K562 (cell line): ENCODE measurements at regions not wholly inside any gene's neighbourhood (a gene's known extent, or its start where the extent isn't known, plus 50 kb on each side); places are given as distances from the start of the nearest gene placed in this dataset.

ENCODE experiments used
- BRD9 ChIP-seq: fragments of 450-650 bp; IDR thresholded peaks from 2 replicates; pipeline ENCODE4 v1.6.1; 2018; ENCODE audit warnings: low read depth; ENCODE audit not compliant: partially characterized antibody
- ESRRA ChIP-seq: fragments of 450-650 bp; IDR thresholded peaks from 2 replicates; pipeline ENCODE4 v1.6.1; 2014; ENCODE audit warnings: low read depth, mild to moderate bottlenecking, moderate library complexity, borderline replicate concordance
- FOXK1 ChIP-seq: sonication (generic); formaldehyde crosslinking; IDR thresholded peaks from 2 replicates; pipeline ENCODE4 v1.8.0; 2022; ENCODE audit warnings: missing genetic modification reagents, mild to moderate bottlenecking, borderline replicate concordance
- HDAC1 ChIP-seq, 2 experiments: fragments of 450-650 bp; IDR thresholded peaks; 2 replicates each; pipeline ENCODE4 v1.6.1; 2016 to 2017; ENCODE audit warnings: inconsistent platforms in 1 of 2, mild to moderate bottlenecking in 1 of 2, moderate library complexity in 1 of 2
- KAT7 ChIP-seq: sonication (generic); formaldehyde crosslinking; IDR thresholded peaks from 2 replicates; pipeline ENCODE4 v1.8.0; 2022; ENCODE audit warnings: missing genetic modification reagents, mild to moderate bottlenecking, borderline replicate concordance
- NCOR1 ChIP-seq: fragments of 450-650 bp; IDR thresholded peaks from 2 replicates; pipeline ENCODE4 v1.6.1; 2016; ENCODE audit warnings: mild to moderate bottlenecking, moderate library complexity
- RCOR1 ChIP-seq, 2 experiments: IDR thresholded peaks; 2 replicates each; pipeline ENCODE4 v1.6.1; 2012; ENCODE audit warnings: low read depth in 2 of 2, low read length in 2 of 2, borderline replicate concordance in 1 of 2, improper control_type of control experiment in 1 of 2
- STAG1 ChIP-seq: sonication (generic); formaldehyde crosslinking; IDR thresholded peaks from 2 replicates; pipeline ENCODE4 v1.5.0; 2020; ENCODE audit warnings: missing genetic modification reagents, borderline replicate concordance
- TAF7 ChIP-seq: fragments of 450-650 bp; IDR thresholded peaks from 2 replicates; pipeline ENCODE4 v1.6.1; 2016; ENCODE audit warnings: missing genetic modification characterization, missing compliant biosample characterization
- TEAD4 ChIP-seq, 2 experiments: sonication (generic) in 1 of 2; formaldehyde crosslinking in 1 of 2; IDR thresholded peaks; 2 replicates each; pipeline versions ENCODE4 v1.6.1 to v1.8.0; 2012 to 2022; ENCODE audit warnings: borderline replicate concordance in 1 of 2, inconsistent platforms in 1 of 2, low read length in 1 of 2, mild to moderate bottlenecking in 1 of 2, missing genetic modification reagents in 1 of 2
- TRIM24 ChIP-seq, 2 experiments: fragments of 450-650 bp; IDR thresholded peaks; 2 replicates each; pipeline ENCODE4 v1.6.1; 2016
- UBTF ChIP-seq, 2 experiments: IDR thresholded peaks; 2 replicates each; pipeline ENCODE4 v1.6.1; 2012; ENCODE audit warnings: improper control_type of control experiment in 2 of 2, low read depth in 2 of 2, low read length in 2 of 2, borderline replicate concordance in 1 of 2
- ZNF124 ChIP-seq: sonication (generic); formaldehyde crosslinking; IDR thresholded peaks from 2 replicates; pipeline ENCODE4 v1.8.1; 2022; ENCODE audit warnings: missing genetic modification reagents
- ZNF253 ChIP-seq: fragments of 250-450 bp; sonication (Bioruptor Pico); conservative IDR thresholded peaks from 2 replicates; pipeline ENCODE4 v1.6.1; 2021; ENCODE audit warnings: mild to moderate bottlenecking
- ZNF436 ChIP-seq: fragments of 250-450, 450-650 bp; sonication (Bioruptor Pico); formaldehyde crosslinking; IDR thresholded peaks from 2 replicates; pipeline ENCODE4 v1.7.0; 2020; ENCODE audit warnings: mild to moderate bottlenecking
- ZNF518B ChIP-seq: fragments of 250-450 bp; sonication (Bioruptor Pico); IDR thresholded peaks from 2 replicates; pipeline ENCODE4 v1.5.0; 2021; ENCODE audit warnings: mild to moderate bottlenecking, moderate library complexity
- ZNF766 ChIP-seq: fragments of 200-800 bp; sonication (Bioruptor generic); conservative IDR thresholded peaks from 2 replicates; pipeline ENCODE4 v1.6.1; 2016; ENCODE audit warnings: missing genetic modification characterization, missing compliant biosample characterization
- ZNF77 ChIP-seq: fragments of 250-450 bp; sonication (Bioruptor Pico); IDR thresholded peaks from 2 replicates; pipeline ENCODE4 v1.5.0; 2020
- TF ChIP-seq, protein P1 (sequence below): fragments of 250-450 bp; sonication (Bioruptor Pico); IDR thresholded peaks from 2 replicates; pipeline ENCODE4 v1.8.0; 2021; ENCODE audit warnings: moderate library complexity, mild to moderate bottlenecking, inconsistent platforms
- TF ChIP-seq, protein P2 (sequence below), 2 experiments: fragments of 250-450 bp in 1 of 2; fragments of 450-650 bp in 1 of 2; sonication (Bioruptor Pico) in 1 of 2; IDR thresholded peaks; 2 replicates each; pipeline versions ENCODE4 v1.6.1 to v1.8.0; 2016 to 2021; ENCODE audit warnings: mild to moderate bottlenecking in 2 of 2, moderate library complexity in 2 of 2, missing compliant biosample characterization in 1 of 2, missing genetic modification characterization in 1 of 2
- TF ChIP-seq, protein P3 (sequence below), 2 experiments: IDR thresholded peaks; 2 replicates each; pipeline ENCODE4 v1.6.1; 2011; ENCODE audit warnings: borderline replicate concordance in 1 of 2, control low read depth in 1 of 2, low read depth in 1 of 2, low read length in 1 of 2, mild to moderate bottlenecking in 1 of 2, mixed read lengths in 1 of 2, moderate library complexity in 1 of 2; ENCODE audit not compliant: insufficient read depth in 1 of 2, insufficient read length in 1 of 2, poor library complexity in 1 of 2, severe bottlenecking in 1 of 2; ENCODE audit errors: extremely low read depth in 1 of 2

DNA sequence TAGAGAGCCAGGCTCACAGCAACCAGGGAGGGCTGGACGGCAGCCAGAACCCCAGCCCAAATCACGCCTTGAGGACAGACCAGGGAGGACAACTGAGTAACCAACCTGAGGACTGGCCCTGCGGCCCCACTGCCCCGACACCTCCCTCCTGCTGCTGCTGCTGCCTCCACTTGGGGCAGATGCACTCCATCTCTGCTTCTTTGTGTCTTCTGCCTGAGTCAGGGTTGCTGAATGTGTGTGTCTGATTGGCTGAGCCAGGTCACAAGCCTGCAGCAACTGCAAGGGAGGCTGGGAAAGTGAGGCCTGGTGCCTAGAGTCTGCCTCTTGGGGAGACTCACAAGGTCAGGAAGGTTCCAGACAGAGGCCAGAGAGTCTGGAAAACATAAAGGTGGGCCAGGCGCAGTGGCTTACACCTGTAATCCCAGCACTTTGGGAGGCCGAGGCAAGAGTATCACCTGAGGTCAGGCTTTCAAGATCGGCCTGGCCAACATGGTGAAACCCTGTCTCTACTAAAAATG lies 83.4 kb downstream of the ZFP36L2 start (continued):
- no peak for TF ChIP-seq UBTF (IDR thresholded peaks at IDR 0.05; ENCODE audit: borderline replicate concordance in 1 of 2, low read depth in 2 of 2, low read length in 2 of 2)
- TF ChIP-seq RCOR1 (IDR thresholded peaks at IDR 0.05; ENCODE audit: borderline replicate concordance in 1 of 2, low read depth in 2 of 2, low read length in 2 of 2), result 0 out of 4 replicates have a peak, but pooled peaks of 1 of the 2 experiments have one; percentile 24
- no peak for TF ChIP-seq TRIM24 (IDR thresholded peaks at IDR 0.05)
- TF ChIP-seq ZNF253 (CRISPR knock-in tag), result no peak
- no peak for TF ChIP-seq ZNF77 (CRISPR knock-in tag)
- TF ChIP-seq ZNF436, result no peak
- no peak for TF ChIP-seq ZNF766 (CRISPR knock-in tag)
- TF ChIP-seq, protein P1, sequence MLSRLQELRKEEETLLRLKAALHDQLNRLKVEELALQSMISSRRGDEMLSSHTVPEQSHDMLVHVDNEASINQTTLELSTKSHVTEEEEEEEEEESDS (CRISPR knock-in tag), result no peak
- no peak for TF ChIP-seq TEAD4 (IDR thresholded peaks at IDR 0.05; ENCODE audit: low read length)
- no peak for TF ChIP-seq TEAD4 (CRISPR knock-in tag; IDR thresholded peaks at IDR 0.05; ENCODE audit: borderline replicate concordance)
- TF ChIP-seq ZNF518B (CRISPR knock-in tag), result no peak
- TF ChIP-seq, protein P2, sequence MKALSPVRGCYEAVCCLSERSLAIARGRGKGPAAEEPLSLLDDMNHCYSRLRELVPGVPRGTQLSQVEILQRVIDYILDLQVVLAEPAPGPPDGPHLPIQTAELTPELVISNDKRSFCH (CRISPR knock-in tag; IDR thresholded peaks at IDR 0.05), result no peak
- TF ChIP-seq, protein P2 (tag; IDR thresholded peaks at IDR 0.05), result no peak
- TF ChIP-seq, protein P3, sequence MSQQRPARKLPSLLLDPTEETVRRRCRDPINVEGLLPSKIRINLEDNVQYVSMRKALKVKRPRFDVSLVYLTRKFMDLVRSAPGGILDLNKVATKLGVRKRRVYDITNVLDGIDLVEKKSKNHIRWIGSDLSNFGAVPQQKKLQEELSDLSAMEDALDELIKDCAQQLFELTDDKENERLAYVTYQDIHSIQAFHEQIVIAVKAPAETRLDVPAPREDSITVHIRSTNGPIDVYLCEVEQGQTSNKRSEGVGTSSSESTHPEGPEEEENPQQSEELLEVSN (IDR thresholded peaks at IDR 0.05; ENCODE audit: borderline replicate concordance in 1 of 2, extremely low read depth in 1 of 2, insufficient read depth in 1 of 2, insufficient read length in 1 of 2, low read depth in 1 of 2, low read length in 1 of 2, poor library complexity in 1 of 2, severe bottlenecking in 1 of 2), result no peak
- TF ChIP-seq BRD9, result no peak
- no peak for TF ChIP-seq HDAC1 (IDR thresholded peaks at IDR 0.05)
- TF ChIP-seq FOXK1 (CRISPR knock-in tag), result no peak
- no peak for TF ChIP-seq NCOR1
- no peak for TF ChIP-seq STAG1
- no peak for TF ChIP-seq KAT7 (CRISPR knock-in tag)
- no peak for TF ChIP-seq ZNF124 (CRISPR knock-in tag)
- no peak for TF ChIP-seq TAF7 (tag)
- peak; percentile 78 for TF ChIP-seq ESRRA
